Cerebellar nuclear complex (tissue), 1 donor: ENCODE measurements at regions not wholly inside any gene's neighbourhood (a gene's known extent, or its start where the extent isn't known, plus 50 kb on each side); places are given as distances from the start of the nearest gene placed in this dataset.
"Not testable (repeated sequence)": the region's sequence is repeated elsewhere in the genome, so short reads cannot be mapped to it uniquely, and the experiment has no call there.

Experiments
- DNase-seq, 2 experiments: peaks; one replicate each; lab custom pipeline; 2025; lab: John Stamatoyannopoulos, UW

DNA sequence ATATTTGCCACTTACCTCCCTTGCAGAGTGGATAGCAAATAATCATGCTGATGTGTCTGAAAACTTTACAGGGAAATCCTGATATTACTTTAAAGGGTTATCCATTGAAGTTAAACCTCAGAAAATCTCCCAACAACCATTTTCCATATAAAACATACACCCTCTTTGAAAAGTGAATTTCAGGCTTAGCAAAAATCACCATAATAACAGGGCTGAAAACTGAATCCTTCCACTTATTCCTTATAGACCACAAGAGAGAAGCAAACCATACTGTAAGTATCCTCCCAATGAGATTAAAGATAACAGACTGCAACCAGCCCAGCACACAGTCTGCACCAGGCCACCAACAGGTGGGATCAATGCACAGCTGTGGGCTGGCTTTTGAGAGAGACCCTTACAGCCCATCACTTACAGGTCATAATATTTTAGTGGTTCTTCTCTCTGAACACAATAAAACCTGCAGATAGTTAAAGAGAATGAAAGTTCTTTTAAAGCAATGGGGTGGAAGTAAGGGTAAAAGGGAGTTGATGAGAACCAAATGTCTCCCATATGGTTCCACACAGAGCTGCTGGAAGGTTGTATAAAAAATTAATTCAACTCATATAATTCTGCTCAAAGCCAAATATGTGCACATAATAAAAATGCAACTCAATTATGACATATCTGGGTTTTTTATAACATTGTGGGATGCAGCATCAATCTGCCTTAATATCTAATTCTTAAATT, 376.2 kb upstream of the GRAMD2B start:
- DNase-seq: no peak

DNA sequence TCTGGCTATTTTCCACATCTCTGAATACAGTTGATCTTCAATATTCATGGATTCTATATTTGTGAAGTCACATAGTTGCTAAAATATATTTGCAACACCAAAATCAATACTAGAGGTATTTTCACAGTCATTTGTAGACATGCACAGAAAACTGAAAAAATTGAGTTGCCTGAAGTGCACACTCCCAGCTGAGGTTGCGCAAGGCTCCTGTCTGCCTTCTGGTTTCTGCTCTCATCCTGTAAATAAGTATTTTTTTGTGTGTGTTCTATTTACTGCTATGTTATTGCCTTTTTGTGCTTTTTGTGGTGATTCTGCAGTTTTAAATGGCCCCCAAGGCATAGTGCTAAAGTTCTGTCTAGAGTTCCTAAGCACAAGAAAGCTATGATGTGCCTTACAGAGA, 371.1 kb upstream of the GRAMD2B start:
- no peak for DNase-seq

GRCh38 chr5:126052791-126053190, 370.4 kb upstream of the GRAMD2B start:
- DNase-seq: no peak

DNA sequence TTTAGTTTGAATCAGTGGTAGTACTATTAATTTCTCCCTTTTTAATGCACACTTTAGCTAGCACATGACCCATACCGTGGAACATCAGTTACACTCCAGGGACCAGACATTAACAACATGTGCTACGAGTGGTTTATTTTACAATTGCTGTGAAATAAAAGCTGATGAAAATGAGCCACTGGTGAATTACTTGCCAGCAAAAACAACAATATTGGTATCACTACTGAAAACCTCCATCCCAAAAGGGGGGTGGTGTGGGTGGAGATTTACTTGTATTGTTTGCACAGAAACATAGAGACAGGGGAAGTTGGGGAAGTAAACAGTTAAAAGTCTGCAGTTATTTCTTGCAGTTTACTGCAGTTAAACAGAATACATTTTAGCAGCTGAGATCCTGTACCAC, 369.6 kb upstream of the GRAMD2B start:
- DNase-seq: no peak

GRCh38 chr5:126054577-126055347, 368.4 kb upstream of the GRAMD2B start:
- no peak for DNase-seq

DNA sequence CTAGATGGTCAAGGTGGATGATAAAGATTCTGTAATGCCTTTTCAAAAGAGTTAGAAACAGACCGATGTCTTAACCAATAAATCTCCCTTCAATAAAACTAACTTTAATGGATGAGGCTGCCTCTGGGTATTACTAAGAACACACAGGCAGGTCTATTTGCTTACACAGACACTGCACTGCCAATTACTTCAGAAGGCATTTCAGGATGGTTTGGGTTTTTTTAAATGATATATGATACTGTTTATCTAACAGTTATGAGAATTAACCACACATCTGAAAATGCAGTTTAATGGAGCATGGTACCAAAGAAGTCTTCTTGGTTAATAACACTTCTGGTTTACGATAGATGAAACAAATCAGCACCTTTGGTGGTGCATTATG, 367.9 kb upstream of the GRAMD2B start:
- DNase-seq: no peak

- DNase-seq: no peak
Measured at GRCh38 chr5:126056352-126056751, 366.9 kb upstream of the GRAMD2B start.

GRCh38 chr5:126056851-126057622, 366.2 kb upstream of the GRAMD2B start:
- DNase-seq: no peak

GRCh38 chr5:126058392-126058791, 364.8 kb upstream of the GRAMD2B start:
- DNase-seq: not testable (repeated sequence)

DNA sequence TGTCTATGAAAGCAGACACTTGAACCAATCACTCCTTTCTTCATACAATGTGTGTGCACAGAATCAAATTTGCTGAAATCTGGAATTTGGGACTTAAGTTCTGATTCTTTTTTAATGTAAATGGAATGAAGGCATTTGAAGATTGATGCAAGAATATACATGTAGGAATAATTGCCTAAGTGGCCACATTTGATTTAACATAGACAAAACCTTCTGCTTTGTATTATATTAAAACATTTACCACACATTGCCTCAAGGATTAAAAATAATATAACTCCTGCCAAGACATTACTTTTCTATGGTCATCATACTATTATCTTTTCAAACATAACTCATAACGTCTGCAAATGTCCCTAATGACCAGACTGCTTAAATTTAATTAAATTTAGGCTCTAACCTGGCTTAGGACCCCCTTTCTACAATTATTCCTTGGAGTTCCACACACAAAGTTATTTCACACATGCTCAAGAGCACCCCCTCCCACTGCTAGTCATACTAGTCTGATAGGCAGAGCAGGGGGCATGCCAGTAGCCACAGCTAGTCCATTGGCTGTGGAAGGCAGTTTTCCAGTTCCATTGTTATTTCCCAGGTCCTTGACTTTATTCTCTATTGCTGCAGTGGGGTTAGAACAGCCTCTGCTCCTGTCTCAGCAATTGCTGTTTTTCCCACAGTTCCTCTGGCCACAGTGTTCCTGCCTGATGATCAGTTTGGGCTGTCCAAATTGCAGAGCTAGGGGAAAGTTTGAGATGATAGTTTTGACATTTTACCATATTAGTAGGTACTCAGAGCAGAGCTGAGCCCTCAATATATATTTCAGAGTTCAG, 360.6 kb upstream of the GRAMD2B start:
- DNase-seq: no peak

GRCh38 chr5:126065061-126065460, 358.1 kb upstream of the GRAMD2B start:
- DNase-seq: no peak

GRCh38 chr5:126066836-126067235, 356.4 kb upstream of the GRAMD2B start:
- DNase-seq: no peak

- DNase-seq: no peak
Measured at GRCh38 chr5:126067404-126067803, 355.8 kb upstream of the GRAMD2B start.

- DNase-seq: no peak
Measured at GRCh38 chr5:126069329-126069728, 353.9 kb upstream of the GRAMD2B start.

- no peak for DNase-seq
Measured at GRCh38 chr5:126070481-126070880, 352.7 kb upstream of the GRAMD2B start.

DNA sequence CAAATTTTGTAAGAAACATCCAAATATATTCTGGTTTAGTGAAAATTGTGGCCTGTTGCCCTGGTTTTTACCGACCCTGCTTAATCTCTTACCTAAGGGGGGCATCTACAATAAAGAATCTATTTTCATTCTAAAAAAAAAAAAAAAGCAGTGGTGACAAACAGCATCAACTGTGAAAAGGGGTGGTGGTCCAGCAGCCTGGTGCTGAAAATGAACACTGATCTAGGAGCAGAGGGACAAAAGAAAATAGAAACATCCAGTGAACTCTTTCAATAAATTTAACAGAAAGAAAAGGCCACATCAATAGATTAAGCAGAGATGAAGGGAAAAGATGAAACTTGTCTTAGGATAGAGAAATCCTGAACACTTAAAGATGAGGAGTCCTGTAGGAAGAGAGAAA, 348.7 kb upstream of the GRAMD2B start:
- DNase-seq: no peak

DNA sequence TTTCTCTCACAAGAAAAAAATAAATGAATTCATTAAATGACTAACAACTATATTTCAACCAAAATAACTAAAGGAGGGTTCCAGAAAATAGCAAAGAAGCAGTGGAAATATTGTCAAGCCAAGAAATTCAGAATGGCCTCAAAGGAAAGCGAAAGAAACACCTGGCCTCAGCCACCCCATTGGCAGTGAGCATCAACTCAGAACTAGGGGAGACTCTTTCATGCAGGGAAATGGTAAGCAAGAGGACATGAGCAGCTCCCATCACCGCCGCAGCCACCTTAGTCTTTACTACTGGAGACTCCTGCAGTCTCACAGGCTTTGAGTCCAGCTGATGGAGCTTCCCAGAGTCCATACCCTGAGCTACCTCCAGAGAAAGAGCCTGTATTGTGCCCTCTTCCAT, 343.9 kb upstream of the GRAMD2B start:
- no peak for DNase-seq

DNA sequence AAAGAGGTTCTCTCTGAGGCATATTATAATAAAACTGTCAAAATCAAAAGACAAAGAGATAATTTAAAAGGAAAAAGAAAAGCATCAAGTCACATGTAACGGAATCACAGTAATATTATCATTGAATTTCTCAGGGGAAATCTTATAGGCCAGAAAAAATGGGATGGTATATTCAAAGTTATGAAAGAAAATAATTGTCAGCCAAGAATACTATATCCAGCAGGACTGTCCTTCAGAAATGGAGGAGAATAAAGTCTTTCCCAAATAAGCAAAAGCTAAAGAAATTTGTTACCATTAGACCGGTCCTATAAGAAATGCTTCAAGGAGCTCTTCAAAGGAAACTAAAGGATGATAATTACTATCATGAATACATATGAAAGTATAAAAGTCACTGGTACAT, 342.0 kb upstream of the GRAMD2B start:
- DNase-seq: no peak

DNA sequence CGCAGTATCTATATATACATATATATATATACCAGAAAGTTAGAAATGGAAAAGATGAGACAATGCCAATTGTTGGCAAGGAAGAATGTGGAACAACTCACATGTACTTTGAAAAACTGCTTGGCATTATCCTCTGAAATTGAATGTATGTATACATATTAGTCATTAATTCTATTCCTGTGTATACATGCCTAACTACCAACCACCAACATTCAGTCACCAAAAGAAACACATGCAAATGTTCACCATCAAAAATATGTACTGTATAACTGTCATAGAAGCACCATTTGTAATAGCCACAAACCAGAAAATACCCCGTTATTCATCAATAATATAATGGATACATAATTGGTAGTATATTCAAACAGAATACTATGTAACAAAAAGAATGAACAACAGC, 330.2 kb upstream of the GRAMD2B start:
- DNase-seq: no peak

DNA sequence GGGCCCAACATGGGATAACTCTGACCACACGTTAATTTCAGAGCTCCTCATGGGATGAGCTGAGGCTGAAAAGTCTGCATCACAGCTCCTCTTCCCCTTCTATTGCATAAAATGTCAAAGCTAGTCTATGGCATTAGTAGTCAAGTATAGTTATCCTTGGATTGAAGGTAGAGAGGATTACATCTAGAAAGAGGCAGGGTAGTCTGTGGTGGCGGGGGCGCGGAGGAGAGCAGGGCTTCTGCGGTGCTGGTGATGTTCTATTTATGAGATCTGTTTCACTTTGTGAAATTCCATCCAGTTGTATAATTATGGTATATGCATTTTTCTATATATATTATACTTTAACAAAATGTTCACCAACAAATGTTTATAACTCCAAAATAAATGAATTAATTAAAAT, 329.5 kb upstream of the GRAMD2B start:
- DNase-seq: no peak

DNA sequence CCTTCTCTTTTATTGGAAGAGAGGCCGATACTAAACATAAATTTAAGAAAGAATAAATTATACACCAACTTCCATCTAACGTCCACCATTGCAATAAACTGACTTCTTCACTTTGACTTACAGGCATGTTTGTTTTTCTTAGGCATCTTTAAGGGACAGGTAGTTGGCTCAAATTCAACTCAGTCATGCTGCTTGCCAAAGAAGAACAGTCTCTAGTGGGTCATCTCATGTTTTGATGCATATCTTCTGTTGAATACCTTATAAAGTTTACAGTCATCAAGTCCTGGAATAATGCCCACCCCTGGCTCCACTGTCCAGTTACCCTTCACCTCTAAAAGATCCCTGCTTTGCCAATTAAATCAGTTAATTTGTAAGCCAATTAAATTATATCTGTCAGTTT, 328.2 kb upstream of the GRAMD2B start:
- DNase-seq: no peak

DNA sequence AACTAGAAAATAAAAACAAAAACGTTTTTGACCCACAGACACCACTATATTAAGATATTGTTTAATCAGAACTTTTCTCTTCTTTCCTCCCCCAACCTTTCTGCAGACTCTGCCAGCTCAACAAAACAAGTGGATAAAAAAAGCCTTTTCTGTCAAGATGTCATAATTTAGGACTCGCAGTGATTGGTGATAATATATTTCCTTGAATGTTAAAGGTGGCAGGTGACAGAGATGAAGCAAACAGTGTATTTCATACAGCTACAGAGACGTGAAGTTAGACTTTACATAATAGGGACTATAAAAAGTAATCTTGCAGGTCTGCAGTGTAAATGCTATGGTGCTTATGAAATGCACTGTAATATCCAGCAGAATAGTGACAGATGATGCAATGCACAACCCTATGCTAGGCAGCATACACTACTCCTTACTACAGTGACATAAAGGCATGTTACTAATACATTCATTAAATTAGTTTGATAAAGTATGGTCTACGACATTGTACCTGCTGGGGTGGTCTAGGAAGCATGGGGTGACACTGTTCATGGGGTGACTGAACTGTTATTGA, 326.7 kb upstream of the GRAMD2B start:
- no peak for DNase-seq
